HL-60 (cell line): ENCODE measurements at regions not wholly inside any gene's neighbourhood (a gene's known extent, or its start where the extent isn't known, plus 50 kb on each side); places are given as distances from the start of the nearest gene placed in this dataset.

ENCODE experiments used
- DNase-seq, 2 experiments: peaks; one replicate each; pipeline ENCODE4 v3.0.0-alpha.2; 2010 to 2020; ENCODE audit warnings: low read depth in 1 of 2, low spot score in 1 of 2
- H3K27ac ChIP-seq: fragments of 250-450 bp; sonication (Bioruptor Pico); replicated peaks from 2 replicates; pipeline ENCODE4 v1.5.1; 2020; ENCODE audit warnings: mild to moderate bottlenecking, moderate library complexity
- H3K27me3 ChIP-seq: fragments of 250-450 bp; sonication (Bioruptor Pico); 2 replicates; pipeline ENCODE4 v1.5.1; 2021; ENCODE audit warnings: mild to moderate bottlenecking, moderate library complexity; ENCODE audit not compliant: insufficient read depth, poor library complexity, severe bottlenecking
- H3K4me3 ChIP-seq: replicated peaks from 2 replicates; pipeline ENCODE4 v1.5.1; 2011; ENCODE audit warnings: mild to moderate bottlenecking, control low read depth, low read length; ENCODE audit not compliant: insufficient read depth
- GABPA ChIP-seq: IDR thresholded peaks from 2 replicates; pipeline ENCODE4 v1.6.1; 2012; ENCODE audit warnings: low read depth
- POLR2AphosphoS5 ChIP-seq: IDR thresholded peaks from 2 replicates; pipeline ENCODE4 v1.6.1; 2012; ENCODE audit warnings: low read depth
- REST ChIP-seq: IDR thresholded peaks from 2 replicates; pipeline ENCODE4 v1.6.1; 2012; ENCODE audit warnings: low read depth; ENCODE audit not compliant: insufficient replicate concordance
- SPI1 ChIP-seq: IDR thresholded peaks from 2 replicates; pipeline ENCODE4 v1.6.1; 2012; ENCODE audit warnings: low read depth, mild to moderate bottlenecking, borderline replicate concordance
- TF ChIP-seq, protein P1 (sequence below): IDR thresholded peaks from one replicate; pipeline ENCODE4 v1.5.1; 2011; ENCODE audit warnings: low read length, control low read depth, inconsistent platforms; ENCODE audit not compliant: insufficient read depth

GRCh38 chr13:56066321-56066720 lies 1074.4 kb upstream of the PRR20A start:
- TF ChIP-seq GABPA (no peak), SPI1 (no peak), REST (no peak), POLR2AphosphoS5 (no peak)
- TF ChIP-seq, protein P1, sequence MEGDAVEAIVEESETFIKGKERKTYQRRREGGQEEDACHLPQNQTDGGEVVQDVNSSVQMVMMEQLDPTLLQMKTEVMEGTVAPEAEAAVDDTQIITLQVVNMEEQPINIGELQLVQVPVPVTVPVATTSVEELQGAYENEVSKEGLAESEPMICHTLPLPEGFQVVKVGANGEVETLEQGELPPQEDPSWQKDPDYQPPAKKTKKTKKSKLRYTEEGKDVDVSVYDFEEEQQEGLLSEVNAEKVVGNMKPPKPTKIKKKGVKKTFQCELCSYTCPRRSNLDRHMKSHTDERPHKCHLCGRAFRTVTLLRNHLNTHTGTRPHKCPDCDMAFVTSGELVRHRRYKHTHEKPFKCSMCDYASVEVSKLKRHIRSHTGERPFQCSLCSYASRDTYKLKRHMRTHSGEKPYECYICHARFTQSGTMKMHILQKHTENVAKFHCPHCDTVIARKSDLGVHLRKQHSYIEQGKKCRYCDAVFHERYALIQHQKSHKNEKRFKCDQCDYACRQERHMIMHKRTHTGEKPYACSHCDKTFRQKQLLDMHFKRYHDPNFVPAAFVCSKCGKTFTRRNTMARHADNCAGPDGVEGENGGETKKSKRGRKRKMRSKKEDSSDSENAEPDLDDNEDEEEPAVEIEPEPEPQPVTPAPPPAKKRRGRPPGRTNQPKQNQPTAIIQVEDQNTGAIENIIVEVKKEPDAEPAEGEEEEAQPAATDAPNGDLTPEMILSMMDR: no peak
- Histone ChIP-seq H3K4me3 (no peak overlapping the region), H3K27me3 (no peaks in the 10 kb centered on the region), H3K27ac (no peak overlapping the region)
- no peak for DNase-seq

- no peak overlapping the region for H3K27ac ChIP-seq
- no peak for DNase-seq
These were observed 1038.1 kb upstream of the PRR20A start for GRCh38 chr13:56102641-56103040.

DNA sequence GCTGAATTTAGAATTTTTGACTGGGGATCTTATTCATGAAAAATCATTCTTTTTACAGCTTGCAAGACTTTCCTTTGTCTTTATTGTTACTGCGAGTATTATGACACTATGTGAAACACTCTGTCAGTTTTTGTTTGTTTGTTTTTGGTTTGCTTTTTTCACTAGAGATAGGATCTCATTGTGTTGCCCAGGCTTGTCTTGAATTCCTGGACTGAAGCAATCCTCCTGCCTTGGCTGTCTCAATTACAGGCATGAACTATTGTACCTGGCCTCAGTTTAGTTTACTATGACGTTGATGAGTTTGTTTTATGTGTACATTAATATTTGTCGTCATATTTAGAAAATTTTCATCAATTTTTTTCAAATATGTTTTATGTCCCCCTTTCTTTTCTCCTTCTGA lies 1030.0 kb upstream of the PRR20A start:
- Histone ChIP-seq H3K4me3 (no peak overlapping the region), H3K27me3 (no peaks in the 10 kb centered on the region), H3K27ac (no peak overlapping the region)
- DNase-seq: no peak
- TF ChIP-seq GABPA (no peak), REST (no peak), POLR2AphosphoS5 (no peak), SPI1 (no peak)
- TF ChIP-seq, protein P1: no peak

More at GRCh38 chr13:56102641-56103040, 1038.1 kb upstream of the PRR20A start:
- Histone ChIP-seq H3K27me3 (no peaks in the 10 kb centered on the region), H3K4me3 (no peak overlapping the region)
- no peak for TF ChIP-seq GABPA
- no peak for TF ChIP-seq SPI1
- TF ChIP-seq, protein P1: no peak
- no peak for TF ChIP-seq REST
- TF ChIP-seq POLR2AphosphoS5: no peak
